GM18511 (cell line): ENCODE measurements at regions not wholly inside any gene's neighbourhood (a gene's known extent, or its start where the extent isn't known, plus 50 kb on each side); places are given as distances from the start of the nearest gene placed in this dataset.

Experiments
- ATAC-seq: cut with Tn5 transposase; IDR thresholded peaks from one replicate; pipeline ENCODE4 v1.9.1; 2021; ENCODE audit warnings: mild to moderate bottlenecking, moderate library complexity; ENCODE audit not compliant: unreplicated experiment

DNA sequence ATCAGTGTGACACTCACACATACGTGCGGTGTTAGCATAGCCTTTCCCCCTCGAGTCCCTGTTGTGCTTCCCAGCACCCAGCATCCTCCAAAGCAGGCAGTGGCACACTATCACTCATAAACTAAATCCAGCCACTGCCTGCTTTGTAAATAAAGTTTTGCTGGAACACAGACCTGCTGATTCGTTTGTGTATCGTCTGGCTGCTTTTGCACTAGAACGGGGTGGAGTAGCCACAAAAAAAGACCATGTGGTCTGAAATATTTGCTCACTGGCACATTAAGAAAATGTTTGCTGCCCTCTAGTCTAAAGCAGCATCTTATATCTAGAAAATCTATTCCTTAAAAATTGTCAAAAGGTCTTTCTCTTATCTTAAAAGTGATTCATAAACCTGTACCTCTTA lies 341.2 kb upstream of the ZFHX3 start:
- no peak for ATAC-seq

DNA sequence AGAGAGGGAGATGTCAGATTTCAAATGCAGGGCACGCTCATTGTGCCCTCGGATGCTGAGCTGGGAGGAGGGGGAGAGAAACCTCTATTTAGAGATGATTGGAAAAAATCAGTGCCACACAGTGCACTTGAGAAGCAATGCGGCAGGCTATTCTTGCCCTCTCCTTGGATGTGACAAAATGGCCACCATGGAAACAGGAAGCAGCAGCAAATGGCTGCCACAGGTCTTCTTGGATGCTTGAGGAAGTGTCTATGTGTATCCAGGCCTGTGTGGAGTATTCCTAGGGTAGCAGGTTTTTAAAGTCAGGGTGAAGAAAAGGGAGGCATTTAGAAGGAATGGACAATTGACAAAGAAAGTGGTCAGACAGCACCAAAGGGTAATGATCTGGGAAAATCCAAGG lies 340.1 kb upstream of the ZFHX3 start:
- no peak for ATAC-seq

DNA sequence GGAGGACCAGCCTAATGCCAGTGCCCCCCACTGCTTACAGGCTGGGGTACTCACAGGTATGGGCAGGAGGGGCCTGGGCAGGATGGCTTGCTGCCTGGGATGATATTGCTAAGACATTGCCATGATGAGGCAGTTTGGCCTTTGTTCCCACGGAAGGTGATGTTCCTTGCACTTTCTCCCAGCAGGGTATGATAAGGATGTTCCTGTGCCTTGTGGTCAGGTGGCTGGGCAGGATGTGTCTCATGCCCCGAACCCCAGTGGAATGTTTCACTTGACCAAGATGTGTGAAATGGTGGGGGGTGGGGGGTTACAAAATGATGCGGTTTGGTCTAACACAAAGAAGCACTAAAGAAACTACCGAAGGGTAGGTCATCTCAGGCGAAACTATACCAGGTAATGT lies 337.8 kb upstream of the ZFHX3 start:
- ATAC-seq: no peak

DNA sequence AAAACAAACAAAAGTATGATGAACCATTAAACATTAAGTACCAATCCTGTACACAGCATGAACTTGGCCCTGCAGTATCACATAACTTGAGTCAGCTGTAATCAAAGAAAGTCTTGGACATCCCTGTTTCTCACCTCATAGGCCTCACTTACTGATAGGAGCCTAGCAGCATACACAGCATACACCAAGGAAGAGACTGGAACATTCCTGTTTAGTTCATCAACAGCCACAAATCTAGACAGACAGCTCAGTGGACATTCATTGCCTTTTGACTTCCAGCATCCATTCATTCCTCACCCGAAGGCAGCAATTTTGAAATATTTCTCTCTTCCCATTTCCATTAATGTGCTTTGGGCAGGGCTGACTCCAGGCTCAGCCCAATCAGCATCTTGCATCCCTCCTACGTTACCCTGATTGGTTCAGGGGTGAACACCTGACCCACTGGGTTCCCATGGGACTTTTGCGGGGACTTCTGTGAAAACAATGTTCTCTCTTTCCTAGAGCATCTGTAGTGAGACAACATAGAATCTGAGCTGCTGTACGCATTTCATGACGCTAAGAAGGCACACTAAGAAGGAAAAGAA lies 336.7 kb upstream of the ZFHX3 start:
- ATAC-seq: no peak

DNA sequence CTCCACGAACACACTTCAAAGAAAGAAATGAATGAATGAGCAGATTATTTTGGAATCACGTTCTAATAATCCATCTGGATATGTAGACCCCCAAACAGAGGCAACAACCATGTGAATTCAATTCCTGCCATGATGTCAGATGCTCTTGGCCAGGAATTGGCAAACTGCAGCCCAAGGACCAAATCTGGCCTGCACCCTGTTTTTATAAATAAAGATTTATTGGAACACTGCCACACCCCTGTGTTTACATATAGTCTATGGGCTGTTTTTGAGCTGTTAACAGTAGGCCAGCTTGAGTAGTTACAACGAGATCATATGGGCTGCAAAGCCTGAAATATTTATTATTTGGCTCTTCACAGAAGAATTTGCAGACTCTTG lies 336.0 kb upstream of the ZFHX3 start:
- ATAC-seq: no peak

DNA sequence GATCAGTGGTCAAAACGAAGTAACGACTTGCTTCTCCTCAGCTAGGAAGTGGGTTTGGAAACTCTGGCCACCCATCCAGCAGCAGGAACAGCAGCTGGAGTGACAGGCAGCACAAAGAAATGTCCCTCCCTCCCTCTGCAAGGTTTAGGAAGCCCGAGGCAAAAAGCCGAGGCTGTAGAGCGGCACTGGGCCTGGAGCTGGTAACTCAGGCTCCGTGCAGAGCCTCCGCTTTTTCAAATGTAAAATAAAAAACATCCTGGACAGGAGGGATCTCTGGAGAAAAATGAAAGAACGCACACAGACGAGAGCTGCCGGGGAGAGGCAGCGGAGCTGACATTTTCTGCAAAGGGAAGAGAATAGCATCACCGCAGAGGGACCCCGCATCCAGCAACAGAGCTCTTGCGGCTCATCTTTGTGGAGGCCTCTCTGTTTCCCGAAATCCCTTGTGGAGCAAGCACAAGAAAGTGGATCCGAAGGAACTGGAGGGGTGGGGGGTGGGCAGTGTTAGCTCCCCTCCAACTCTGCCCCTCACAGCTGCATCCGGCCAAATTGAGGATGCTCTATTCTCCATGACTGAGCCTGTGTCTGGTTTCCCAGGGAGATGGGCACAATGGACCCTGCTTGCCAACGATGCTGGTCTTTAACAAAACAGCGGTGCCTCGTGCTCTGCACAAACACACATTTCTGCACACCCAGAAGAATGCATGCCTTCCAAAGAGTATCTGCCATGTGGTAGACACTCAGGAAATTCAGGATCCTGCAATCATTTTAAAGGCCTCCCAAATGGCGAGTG lies 335.5 kb upstream of the ZFHX3 start:
- ATAC-seq: no peak

DNA sequence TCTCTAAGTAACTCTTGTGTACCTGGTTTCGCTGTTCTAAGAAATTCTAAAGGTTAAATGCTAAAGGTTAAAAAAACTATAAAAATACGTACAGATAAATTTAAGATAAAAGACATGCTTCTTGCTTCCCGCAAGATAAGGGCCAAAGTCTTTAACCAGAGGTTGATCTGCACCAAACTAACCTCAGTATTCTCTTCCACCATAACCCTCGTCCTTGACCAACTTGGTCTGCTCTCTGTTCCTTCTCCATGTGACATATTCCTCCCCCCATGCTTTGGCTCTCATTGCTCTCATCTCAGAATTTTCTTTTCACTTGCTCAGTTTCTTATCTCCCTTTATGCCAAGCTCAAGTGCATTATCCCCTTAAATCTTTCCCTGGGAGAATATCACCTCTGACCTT lies 330.5 kb upstream of the ZFHX3 start:
- ATAC-seq: no peak

DNA sequence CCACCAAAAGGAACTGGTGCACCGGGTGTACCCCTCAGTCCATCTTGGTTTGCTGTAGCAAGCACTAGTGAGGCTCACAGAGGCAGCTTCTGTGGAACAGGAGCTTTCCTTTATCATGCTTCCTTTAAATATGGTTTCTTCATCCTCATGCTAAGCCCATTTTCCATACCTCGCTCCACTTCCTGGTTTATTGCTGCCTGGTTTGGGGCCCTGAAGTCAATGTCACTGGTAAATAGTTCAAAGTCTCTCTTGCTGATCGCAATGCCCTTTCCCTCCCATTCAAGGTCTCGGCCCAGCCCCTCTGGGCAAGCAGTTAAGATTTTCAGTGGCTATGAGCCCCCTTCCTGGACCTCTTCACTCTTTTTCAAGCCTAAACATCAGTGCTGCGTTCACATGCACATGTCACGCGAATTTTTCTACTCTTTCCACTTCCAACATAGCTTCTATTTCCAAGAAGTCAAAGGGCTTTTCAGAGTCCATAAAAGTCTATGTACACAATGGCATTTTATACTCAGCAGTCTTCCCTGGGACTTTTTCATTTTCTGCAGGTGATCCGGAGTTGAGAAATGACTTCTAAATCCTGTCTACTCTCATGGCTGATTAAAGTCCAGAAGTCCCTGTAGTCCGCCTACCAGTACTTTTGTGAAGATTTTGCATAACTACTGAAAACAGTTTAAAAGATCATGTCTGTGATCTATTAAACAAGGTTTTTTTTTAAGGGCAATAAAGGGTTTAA lies 323.8 kb upstream of the ZFHX3 start:
- no peak for ATAC-seq

DNA sequence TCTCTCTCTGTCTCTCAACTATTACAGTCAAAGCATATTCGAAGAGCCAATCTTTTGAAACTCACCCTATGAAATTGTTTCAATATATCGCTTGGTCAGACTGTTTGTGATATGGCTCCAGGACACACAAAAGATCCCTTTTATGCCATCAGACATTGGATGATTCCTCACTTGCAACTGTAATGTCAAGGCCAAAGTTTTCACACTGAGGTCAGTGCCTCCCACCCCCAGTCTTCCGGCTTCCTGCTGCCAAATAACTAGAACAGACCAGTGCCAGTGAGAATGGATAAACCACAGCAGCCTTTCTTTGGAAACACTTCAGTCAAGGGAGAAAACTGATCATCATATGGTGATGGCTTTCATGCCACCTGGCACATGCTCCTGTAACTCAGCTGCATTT lies 321.9 kb upstream of the ZFHX3 start:
- ATAC-seq: no peak

DNA sequence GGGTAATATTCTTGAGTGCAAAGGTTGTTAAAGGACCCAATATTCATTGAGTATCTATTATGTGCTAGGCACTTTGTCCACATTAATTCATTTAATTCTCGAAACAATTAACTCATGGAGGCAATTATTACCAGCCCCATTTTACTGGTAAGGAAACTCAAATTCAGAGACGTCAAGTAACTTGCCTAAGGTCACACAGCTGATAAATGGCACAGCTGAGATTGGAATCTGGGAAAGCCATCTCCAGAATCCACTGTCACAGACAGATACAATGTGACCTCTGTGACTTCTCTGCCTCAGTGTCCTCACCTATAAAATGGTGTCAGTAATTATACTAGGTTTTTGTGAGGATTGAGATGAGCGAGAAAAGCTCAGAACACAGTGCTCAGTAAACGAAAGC lies 320.8 kb upstream of the ZFHX3 start:
- no peak for ATAC-seq

DNA sequence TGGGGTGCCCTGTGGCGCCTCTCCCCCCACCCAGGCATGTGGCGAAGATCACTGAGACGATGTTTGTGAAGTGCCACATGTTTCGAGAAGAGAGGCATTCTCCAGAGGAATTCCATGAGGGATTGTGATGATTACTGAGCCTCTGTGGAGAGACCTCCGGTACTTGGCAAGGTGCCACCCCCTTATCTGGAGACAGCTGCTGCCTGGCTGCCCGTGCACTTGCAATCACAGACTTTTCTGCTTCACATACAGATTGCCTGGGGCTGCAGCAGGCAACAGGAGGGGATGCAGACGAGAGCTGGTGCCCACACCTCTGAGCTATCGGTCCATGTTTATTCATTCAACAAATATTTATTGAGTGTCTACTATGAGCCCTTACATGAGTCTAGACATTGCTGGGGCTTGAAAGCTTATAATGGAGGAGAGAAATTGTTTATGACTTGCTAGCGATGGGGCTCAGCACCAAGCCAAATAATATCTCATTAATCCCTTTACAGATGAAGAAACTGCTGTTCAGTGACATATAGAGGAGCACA lies 317.2 kb upstream of the ZFHX3 start:
- no peak for ATAC-seq

DNA sequence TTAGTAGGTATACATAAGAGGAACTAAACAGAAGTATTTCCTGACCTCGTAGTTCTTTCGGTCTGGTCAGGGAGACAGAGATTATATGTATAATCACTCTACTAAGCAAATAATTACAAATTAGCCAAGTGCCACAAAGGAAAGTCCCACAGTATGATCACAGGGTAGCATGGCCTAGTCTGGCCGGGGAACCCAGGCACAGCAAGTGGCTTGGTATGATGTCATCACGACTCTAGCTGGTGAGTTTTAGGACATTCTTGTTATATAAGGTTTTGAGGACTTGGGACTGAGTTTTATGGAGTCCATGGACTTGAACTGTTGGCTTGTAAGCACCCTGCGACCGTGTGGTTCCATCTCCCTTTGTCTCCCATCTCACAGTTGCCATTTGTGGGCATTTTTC lies 316.5 kb upstream of the ZFHX3 start:
- ATAC-seq: no peak

DNA sequence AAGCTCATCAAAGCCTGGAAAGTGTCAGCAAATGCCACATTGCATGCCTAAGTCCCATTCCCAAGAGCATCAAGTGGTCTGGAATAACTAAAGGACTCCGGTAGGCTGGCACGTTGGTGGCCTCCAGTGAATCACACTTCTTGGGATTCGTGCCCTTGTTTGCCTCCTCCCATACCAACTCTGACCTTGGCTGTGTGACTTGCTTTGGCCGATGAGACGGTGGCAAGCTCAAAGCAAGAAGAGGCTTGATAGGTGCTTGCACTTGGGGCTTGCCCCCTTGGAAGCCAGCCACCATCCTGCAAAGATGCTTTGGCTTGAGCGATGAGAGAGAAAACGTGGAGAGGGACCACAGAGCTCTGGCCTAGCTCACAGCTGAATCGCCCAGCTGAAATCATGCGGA lies 313.1 kb upstream of the ZFHX3 start:
- ATAC-seq: no peak

DNA sequence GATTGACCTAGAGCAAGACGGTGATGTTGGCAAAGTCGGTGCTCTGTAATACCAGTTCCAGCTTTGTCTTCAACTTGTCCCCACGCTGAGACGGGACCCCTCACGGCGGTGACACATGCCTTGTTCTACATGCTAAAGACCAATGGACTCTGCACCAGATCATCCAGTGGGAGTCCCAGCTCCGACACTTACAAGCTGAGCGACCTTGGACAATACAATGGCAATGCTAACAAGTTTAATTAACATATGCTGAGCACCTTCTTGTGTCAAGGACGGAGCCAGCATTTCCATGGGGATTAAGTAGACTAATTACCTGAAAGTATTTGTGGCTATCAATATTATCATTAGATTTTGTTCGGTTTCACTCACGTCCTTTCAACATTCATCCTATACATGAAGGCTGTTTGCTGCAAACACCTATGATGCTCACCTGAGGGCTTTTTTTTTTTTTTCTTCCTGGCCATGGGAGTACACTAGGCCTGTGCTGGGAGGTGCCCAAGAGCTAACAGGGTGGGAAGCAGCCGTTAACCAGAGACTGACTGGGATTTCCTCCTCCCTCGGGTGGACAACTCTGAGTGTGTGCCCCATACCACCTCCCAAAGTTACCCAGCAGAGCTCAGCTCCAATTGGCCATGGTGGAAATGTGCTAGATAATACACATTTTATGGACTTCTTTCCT lies 308.6 kb upstream of the ZFHX3 start:
- no peak for ATAC-seq

DNA sequence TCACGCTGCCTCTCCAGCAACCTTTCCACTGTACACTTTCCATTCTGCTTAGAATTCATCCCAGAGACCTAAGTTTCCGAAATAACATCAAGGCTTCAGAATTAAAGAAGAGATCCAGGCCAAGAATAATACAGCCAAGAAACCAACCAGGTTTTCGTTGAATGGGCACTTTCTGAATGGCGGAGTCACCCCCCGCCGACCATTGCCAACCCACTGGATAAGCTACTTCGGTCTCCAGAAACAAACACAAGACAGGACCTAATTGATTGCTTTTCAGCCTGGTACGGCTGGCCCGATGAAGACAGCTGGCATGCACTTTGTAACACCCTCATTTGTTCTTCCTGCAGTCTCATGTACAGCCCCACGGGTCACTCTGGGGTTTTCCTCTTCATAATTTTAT lies 308.1 kb upstream of the ZFHX3 start:
- no peak for ATAC-seq

DNA sequence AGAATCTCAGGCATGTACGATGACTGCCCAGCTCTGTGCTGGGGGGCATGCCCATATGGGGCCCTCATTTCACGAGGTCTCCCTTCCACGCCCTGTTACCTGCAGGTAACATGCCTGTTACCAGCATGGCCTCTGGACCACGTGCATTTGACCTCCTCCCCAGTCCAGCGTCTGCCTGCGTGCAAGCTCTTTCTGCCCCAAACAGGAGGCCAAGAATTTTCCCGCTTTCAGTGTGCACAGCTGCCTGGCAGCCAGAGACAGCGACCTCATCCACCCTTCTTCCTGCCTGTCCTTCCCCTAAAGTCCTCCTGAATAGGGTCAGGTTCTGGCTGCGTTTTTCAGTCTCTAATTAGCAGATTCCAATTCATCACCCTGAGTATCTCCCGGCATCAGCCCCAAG lies 306.5 kb upstream of the ZFHX3 start:
- ATAC-seq: no peak

DNA sequence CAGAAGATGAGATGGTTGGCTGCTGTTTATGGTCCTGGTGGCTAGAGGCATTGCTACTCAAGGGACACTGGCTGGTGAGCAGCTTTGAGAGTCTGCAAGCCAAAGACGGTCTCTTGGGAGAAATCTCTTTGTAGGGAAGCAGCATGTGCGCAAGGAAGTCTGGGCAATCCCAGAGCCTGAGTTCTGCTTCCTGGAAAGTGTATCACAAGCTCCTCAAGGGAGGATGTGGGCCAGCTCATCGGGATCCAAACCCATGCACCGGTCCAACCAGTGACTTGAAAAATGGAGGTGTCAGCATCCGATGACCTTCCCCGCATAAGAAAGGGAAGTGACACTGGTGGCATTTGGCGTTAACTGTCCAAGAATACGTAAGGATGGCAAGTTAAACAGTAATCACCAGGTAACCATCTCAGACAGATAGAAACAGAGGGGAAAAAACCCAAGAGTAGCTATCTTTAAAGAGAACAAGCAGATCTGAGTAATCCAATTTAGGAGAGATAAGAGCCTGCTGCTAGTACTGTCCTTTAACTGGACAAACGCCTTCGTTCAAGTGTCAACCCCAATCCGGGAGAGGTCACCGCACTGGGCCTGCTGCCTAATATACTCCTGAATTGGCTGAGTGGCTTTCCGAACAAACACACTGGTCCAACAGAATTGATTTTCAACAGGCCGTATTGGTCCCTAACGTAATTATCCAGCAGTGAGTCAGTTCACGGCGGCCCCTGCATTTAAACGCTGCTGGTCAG lies 303.0 kb upstream of the ZFHX3 start:
- ATAC-seq: no peak

DNA sequence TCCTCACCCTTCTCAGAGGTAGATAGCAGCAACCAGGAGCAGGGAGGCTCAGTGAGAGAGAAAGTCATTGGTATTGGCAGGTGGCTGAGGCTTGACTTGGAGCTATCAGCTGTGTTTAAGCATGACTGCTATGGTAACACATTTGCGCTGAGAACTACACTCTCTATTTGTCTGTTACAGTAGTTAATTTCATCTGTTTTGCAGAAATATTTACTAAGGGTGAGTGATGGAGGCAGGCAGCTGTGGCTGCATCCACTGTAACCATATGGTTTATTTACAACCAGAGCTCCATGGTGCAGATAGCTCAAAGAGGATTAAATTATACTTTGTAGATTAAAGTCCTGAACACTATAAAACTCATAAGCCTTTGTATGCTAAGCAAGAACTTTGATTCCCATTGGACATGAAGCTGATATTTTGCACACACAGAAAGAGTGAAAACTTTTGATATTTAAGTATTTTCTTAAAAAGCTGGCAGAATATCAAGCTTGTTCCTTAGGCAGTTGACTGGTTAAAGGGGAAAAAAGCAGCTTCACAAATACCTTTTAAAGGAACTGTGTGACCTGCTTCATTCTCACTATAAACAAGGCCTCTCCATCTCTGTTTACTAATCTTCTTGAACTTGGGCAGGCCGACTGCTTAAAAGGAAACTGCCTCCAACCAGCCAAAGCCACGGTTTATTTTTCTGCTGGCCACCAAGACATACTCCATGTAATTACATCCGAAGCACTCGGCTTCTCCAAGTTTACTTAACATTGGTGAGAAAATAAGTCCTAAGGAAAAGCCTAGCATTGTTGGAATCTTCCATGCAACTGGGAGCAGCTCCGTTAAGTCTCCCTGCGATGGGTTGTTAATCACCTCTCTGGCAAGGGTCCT lies 299.8 kb upstream of the ZFHX3 start:
- ATAC-seq: no peak

DNA sequence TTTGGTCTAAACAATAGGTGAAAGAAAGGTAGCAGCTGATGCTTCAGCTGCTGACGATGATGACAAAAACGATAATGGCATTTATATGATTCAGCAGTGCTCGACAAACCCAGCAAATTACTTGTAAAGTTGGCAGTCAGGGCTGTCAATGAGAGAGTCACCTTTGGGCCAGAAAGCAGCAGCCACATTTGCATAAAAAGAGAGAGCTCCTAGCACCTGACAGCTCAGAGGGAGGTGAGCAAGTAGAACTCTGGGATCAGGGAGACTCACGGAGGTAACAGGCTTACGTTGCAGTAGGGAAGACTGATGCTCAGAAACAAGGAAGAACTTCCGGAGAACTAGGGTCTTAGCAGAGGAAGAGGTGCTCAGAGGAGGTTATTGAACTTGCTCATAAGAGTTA lies 291.9 kb upstream of the ZFHX3 start:
- ATAC-seq: no peak
